Neural progenitor cell (in vitro differentiated cells): ENCODE measurements at regions not wholly inside any gene's neighbourhood (a gene's known extent, or its start where the extent isn't known, plus 50 kb on each side); places are given as distances from the start of the nearest gene placed in this dataset.

ENCODE experiments used
- DNase-seq: peaks from one replicate; pipeline ENCODE4 v3.0.0-alpha.2; 2016; ENCODE audit warnings: low spot score
- H2AFZ ChIP-seq: fragments of 200-600 bp; sonication (generic); replicated peaks from 2 replicates; pipeline ENCODE4 v1.6.1; 2016; ENCODE audit warnings: antibody characterized with exemption
- H3F3A ChIP-seq: fragments of 200-600 bp; sonication (generic); 2 replicates; pipeline ENCODE4 v1.6.1; 2016; ENCODE audit warnings: antibody characterized with exemption, low read depth
- H3K27ac ChIP-seq: fragments of 200-600 bp; sonication (generic); 2 replicates; pipeline ENCODE4 v1.5.1; 2016; ENCODE audit warnings: mild to moderate bottlenecking
- H3K27me3 ChIP-seq: fragments of 200-600 bp; sonication (generic); 2 replicates; pipeline ENCODE4 v1.6.1; 2016; ENCODE audit warnings: mild to moderate bottlenecking, moderate library complexity
- H3K36me3 ChIP-seq: fragments of 200-600 bp; sonication (generic); 2 replicates; pipeline ENCODE4 v1.5.1; 2016
- H3K4me1 ChIP-seq: fragments of 200-600 bp; sonication (generic); 2 replicates; pipeline ENCODE4 v1.6.1; 2016; ENCODE audit warnings: mixed run types
- H3K4me2 ChIP-seq: fragments of 200-600 bp; sonication (generic); 2 replicates; pipeline ENCODE4 v1.6.1; 2016
- H3K4me3 ChIP-seq: fragments of 200-600 bp; sonication (generic); 2 replicates; pipeline ENCODE4 v1.5.1; 2016
- H3K79me2 ChIP-seq: fragments of 200-600 bp; sonication (generic); 2 replicates; pipeline ENCODE4 v1.6.1; 2016; ENCODE audit warnings: low read depth
- H3K9ac ChIP-seq: fragments of 200-600 bp; sonication (generic); 2 replicates; pipeline ENCODE4 v1.6.1; 2016
- H3K9me3 ChIP-seq: fragments of 200-600 bp; sonication (generic); 2 replicates; pipeline ENCODE4 v1.5.1; 2016; ENCODE audit warnings: low read depth
- H4K20me1 ChIP-seq: fragments of 200-600 bp; sonication (generic); 2 replicates; pipeline ENCODE4 v1.6.1; 2016; ENCODE audit warnings: low read depth
- H3K27ac Mint-ChIP-seq: 3 replicates; pipeline ENCODE4 v1.8.0; 2021; ENCODE audit warnings: mixed read lengths
- H3K27me3 Mint-ChIP-seq: 2 replicates; pipeline ENCODE4 v1.8.0; 2022; ENCODE audit warnings: low read depth, mild to moderate bottlenecking, inconsistent platforms, moderate library complexity, mixed read lengths; ENCODE audit not compliant: insufficient read depth
- H3K36me3 Mint-ChIP-seq: 3 replicates; pipeline ENCODE4 v1.8.0; 2021; ENCODE audit warnings: mixed read lengths
- H3K4me1 Mint-ChIP-seq: 3 replicates; pipeline ENCODE4 v1.8.0; 2021; ENCODE audit warnings: mixed read lengths
- H3K4me3 Mint-ChIP-seq: 3 replicates; pipeline ENCODE4 v1.8.0; 2021; ENCODE audit warnings: mild to moderate bottlenecking, moderate library complexity, mixed read lengths
- H3K9me3 Mint-ChIP-seq: 3 replicates; pipeline ENCODE4 v1.8.0; 2020; ENCODE audit warnings: mixed read lengths
- CTCF ChIP-seq: fragments of 200-600 bp; sonication (generic); IDR thresholded peaks from 2 replicates; pipeline ENCODE4 v1.5.1; 2017; ENCODE audit warnings: antibody characterized with exemption, mild to moderate bottlenecking
- EZH2 ChIP-seq: fragments of 200-600 bp; sonication (generic); IDR thresholded peaks from 2 replicates; pipeline ENCODE4 v1.6.1; 2017; ENCODE audit warnings: antibody characterized with exemption, mild to moderate bottlenecking, moderate library complexity
- EZH2phosphoT487 ChIP-seq: fragments of 200-600 bp; sonication (generic); IDR thresholded peaks from 2 replicates; pipeline ENCODE4 v1.6.1; 2017; ENCODE audit warnings: antibody characterized with exemption

GRCh38 chr5:4880304-4880741 is 259.8 kb upstream of the ADAMTS16 start:
- Mint-ChIP-seq H3K36me3 (no peaks in the 10 kb centered on the region), H3K27me3 (peaks cover 9% of the 10 kb centered on the region), H3K9me3 (no peaks in the 10 kb centered on the region), H3K4me3 (no peak overlapping the region), H3K4me1 (peaks cover 34% of the 10 kb centered on the region), H3K27ac (peak overlapping the region; percentile 92)
- Histone ChIP-seq H3K9ac (no peak overlapping the region), H3K36me3 (no peaks in the 10 kb centered on the region), H2AFZ (no peak overlapping the region), H3K4me1 (no peaks in the 10 kb centered on the region), H3K79me2 (no peaks in the 10 kb centered on the region), H3K4me2 (no peak overlapping the region), H3K27me3 (no peaks in the 10 kb centered on the region), H3K27ac (no peak overlapping the region), H3K4me3 (no peak overlapping the region), H4K20me1 (no peaks in the 10 kb centered on the region), H3F3A (no peaks in the 10 kb centered on the region), H3K9me3 (no peaks in the 10 kb centered on the region)
- no peak for DNase-seq
- TF ChIP-seq EZH2phosphoT487 (no peak), EZH2 (no peak), CTCF (no peak)

- H3K27me3 ChIP-seq: no peaks in the 10 kb centered on the region
- no peaks in the 10 kb centered on the region for H3F3A ChIP-seq
- no peak overlapping the region for H3K27ac Mint-ChIP-seq
- no peaks in the 10 kb centered on the region for H3K79me2 ChIP-seq
- H3K9ac ChIP-seq: no peak overlapping the region
- no peaks in the 10 kb centered on the region for H3K9me3 ChIP-seq
- no peaks in the 10 kb centered on the region for H3K36me3 Mint-ChIP-seq
- H3K4me1 Mint-ChIP-seq: peaks cover 24% of the 10 kb centered on the region
- DNase-seq: no peak
- no peak overlapping the region for H3K4me2 ChIP-seq
- no peak overlapping the region for H3K4me3 Mint-ChIP-seq
- H3K4me1 ChIP-seq: no peaks in the 10 kb centered on the region
- no peaks in the 10 kb centered on the region for H3K36me3 ChIP-seq
- H3K4me3 ChIP-seq: no peak overlapping the region
- H3K9me3 Mint-ChIP-seq: no peaks in the 10 kb centered on the region
- H4K20me1 ChIP-seq: no peaks in the 10 kb centered on the region
- TF ChIP-seq CTCF: no peak
- TF ChIP-seq EZH2phosphoT487: no peak
- TF ChIP-seq EZH2: no peak
- H3K27ac ChIP-seq: no peak overlapping the region
- H3K27me3 Mint-ChIP-seq: peaks cover 6% of the 10 kb centered on the region
- H2AFZ ChIP-seq: no peak overlapping the region
Measured at GRCh38 chr5:4881366-4882002, 258.6 kb upstream of the ADAMTS16 start.

- Histone ChIP-seq H3K9ac (no peak overlapping the region), H2AFZ (no peak overlapping the region), H3K27ac (no peak overlapping the region), H3K4me3 (no peak overlapping the region), H4K20me1 (no peaks in the 10 kb centered on the region), H3F3A (no peaks in the 10 kb centered on the region), H3K36me3 (no peaks in the 10 kb centered on the region), H3K9me3 (no peaks in the 10 kb centered on the region), H3K4me2 (no peak overlapping the region), H3K4me1 (no peaks in the 10 kb centered on the region), H3K27me3 (no peaks in the 10 kb centered on the region), H3K79me2 (no peaks in the 10 kb centered on the region)
- DNase-seq: no peak
- Mint-ChIP-seq H3K27me3 (peaks cover 6% of the 10 kb centered on the region), H3K36me3 (no peaks in the 10 kb centered on the region), H3K9me3 (no peaks in the 10 kb centered on the region), H3K27ac (no peak overlapping the region), H3K4me1 (peaks cover 17% of the 10 kb centered on the region), H3K4me3 (no peak overlapping the region)
- no peak for TF ChIP-seq EZH2
- TF ChIP-seq CTCF: no peak
- no peak for TF ChIP-seq EZH2phosphoT487
Measured at GRCh38 chr5:4882186-4882585, 257.9 kb upstream of the ADAMTS16 start.
